GM19455 (cell line): ENCODE measurements at regions not wholly inside any gene's neighbourhood (a gene's known extent, or its start where the extent isn't known, plus 50 kb on each side); places are given as distances from the start of the nearest gene placed in this dataset.

Experiments used
- ATAC-seq: cut with Tn5 transposase; IDR thresholded peaks from one replicate; pipeline ENCODE4 v1.9.1; 2021; ENCODE audit not compliant: unreplicated experiment

- no peak for ATAC-seq
These were observed 459.2 kb upstream of the DAB1 start for GRCh38 chr1:57882934-57883641.

- no peak for ATAC-seq
These were observed 458.2 kb upstream of the DAB1 start for GRCh38 chr1:57882072-57882471.

GRCh38 chr1:57881639-57882038, 457.8 kb upstream of the DAB1 start:
- ATAC-seq: no peak

- ATAC-seq: no peak
These were observed 455.8 kb upstream of the DAB1 start for GRCh38 chr1:57879700-57880099.

- no peak for ATAC-seq
These were observed 450.6 kb upstream of the DAB1 start for GRCh38 chr1:57874418-57874877.

- no peak for ATAC-seq
These were observed 449.1 kb upstream of the DAB1 start for GRCh38 chr1:57872913-57873312.

- ATAC-seq: no peak
These were observed 445.0 kb upstream of the DAB1 start for GRCh38 chr1:57868908-57869307.

GRCh38 chr1:57868239-57868638, 444.4 kb upstream of the DAB1 start:
- no peak for ATAC-seq

GRCh38 chr1:57866998-57867397, 443.1 kb upstream of the DAB1 start:
- ATAC-seq: no peak

GRCh38 chr1:57860931-57861565, 437.2 kb upstream of the DAB1 start:
- ATAC-seq: no peak

GRCh38 chr1:57860325-57860724, 436.5 kb upstream of the DAB1 start:
- no peak for ATAC-seq

- ATAC-seq: no peak
These were observed 434.9 kb upstream of the DAB1 start for GRCh38 chr1:57858740-57859139.

- no peak for ATAC-seq
These were observed 433.9 kb upstream of the DAB1 start for GRCh38 chr1:57857809-57858208.

- ATAC-seq: no peak
These were observed 430.6 kb upstream of the DAB1 start for GRCh38 chr1:57854436-57854835.

GRCh38 chr1:57850176-57850940, 426.5 kb upstream of the DAB1 start:
- no peak for ATAC-seq

GRCh38 chr1:57848406-57848805, 424.5 kb upstream of the DAB1 start:
- ATAC-seq: no peak

- no peak for ATAC-seq
These were observed 421.2 kb upstream of the DAB1 start for GRCh38 chr1:57845041-57845440.

- ATAC-seq: no peak
These were observed 420.6 kb upstream of the DAB1 start for GRCh38 chr1:57844382-57844980.

- ATAC-seq: no peak
These were observed 419.9 kb upstream of the DAB1 start for GRCh38 chr1:57843760-57844159.

GRCh38 chr1:57839526-57839925, 415.7 kb upstream of the DAB1 start:
- no peak for ATAC-seq

- no peak for ATAC-seq
These were observed 415.2 kb upstream of the DAB1 start for GRCh38 chr1:57839067-57839466.

- no peak for ATAC-seq
These were observed 411.8 kb upstream of the DAB1 start for GRCh38 chr1:57835620-57836019.
